ENCODE measurements at regions not wholly inside any gene's neighbourhood (a gene's known extent, or its start where the extent isn't known, plus 50 kb on each side); places are given as distances from the start of the nearest gene placed in this dataset.

GRCh38 chr6:148285205-148285604 is 57.4 kb upstream of the SASH1 start:
- H3K9me3 Mint-ChIP-seq = no peaks in the 10 kb centered on the region
- no peak overlapping the region for H3K4me3 Mint-ChIP-seq

GRCh38 chr6:148286563-148286962 is 56.1 kb upstream of the SASH1 start:
- no peak for TF ChIP-seq CTCF (IDR thresholded peaks at IDR 0.05; ENCODE audit: unreplicated experiment)
- Mint-ChIP-seq H3K4me3 (no peak overlapping the region), H3K36me3 (no peaks in the 10 kb centered on the region), H3K4me1 (no peaks in the 10 kb centered on the region), H3K9me3 (no peaks in the 10 kb centered on the region), H3K27ac (no peak overlapping the region), H3K27me3 (ENCODE audit: low read depth) (no peaks in the 10 kb centered on the region)
- DNase-seq (ENCODE audit: low spot score in 2 of 2, unreplicated experiment in 2 of 2) = no peak

More at GRCh38 chr6:148285205-148285604, 57.4 kb upstream of the SASH1 start:
- peaks cover 2% of the 10 kb centered on the region for H3K36me3 Mint-ChIP-seq
- H3K27ac Mint-ChIP-seq = no peak overlapping the region
- TF ChIP-seq CTCF (IDR thresholded peaks at IDR 0.05; ENCODE audit: unreplicated experiment) = no peak
- no peak for DNase-seq (ENCODE audit: low spot score in 2 of 2, unreplicated experiment in 2 of 2)
- H3K4me1 Mint-ChIP-seq = no peaks in the 10 kb centered on the region
- H3K27me3 Mint-ChIP-seq (ENCODE audit: low read depth) = no peaks in the 10 kb centered on the region

- no peak overlapping the region for H3K27ac Mint-ChIP-seq
- DNase-seq (ENCODE audit: low spot score in 2 of 2, unreplicated experiment in 2 of 2) = no peak
- no peak overlapping the region for H3K4me3 Mint-ChIP-seq
- no peak for TF ChIP-seq CTCF (IDR thresholded peaks at IDR 0.05; ENCODE audit: unreplicated experiment)
- H3K27me3 Mint-ChIP-seq (ENCODE audit: low read depth) = no peaks in the 10 kb centered on the region
- no peaks in the 10 kb centered on the region for H3K9me3 Mint-ChIP-seq
- no peaks in the 10 kb centered on the region for H3K4me1 Mint-ChIP-seq
- no peaks in the 10 kb centered on the region for H3K36me3 Mint-ChIP-seq
Observed at GRCh38 chr6:148287623-148288333, 54.9 kb upstream of the SASH1 start.

- Mint-ChIP-seq H3K4me3 (no peak overlapping the region), H3K36me3 (no peaks in the 10 kb centered on the region), H3K4me1 (no peaks in the 10 kb centered on the region), H3K27me3 (ENCODE audit: low read depth) (no peaks in the 10 kb centered on the region), H3K9me3 (no peaks in the 10 kb centered on the region), H3K27ac (no peak overlapping the region)
- no peak for DNase-seq (ENCODE audit: low spot score in 2 of 2, unreplicated experiment in 2 of 2)
- no peak for TF ChIP-seq CTCF (IDR thresholded peaks at IDR 0.05; ENCODE audit: unreplicated experiment)
Observed at GRCh38 chr6:148288541-148288940, 54.1 kb upstream of the SASH1 start.

- Mint-ChIP-seq H3K4me3 (no peak overlapping the region), H3K27ac (no peak overlapping the region), H3K27me3 (ENCODE audit: low read depth) (no peaks in the 10 kb centered on the region), H3K9me3 (no peaks in the 10 kb centered on the region), H3K36me3 (no peaks in the 10 kb centered on the region), H3K4me1 (no peaks in the 10 kb centered on the region)
- no peak for DNase-seq (ENCODE audit: low spot score in 2 of 2, unreplicated experiment in 2 of 2)
- no peak for TF ChIP-seq CTCF (IDR thresholded peaks at IDR 0.05; ENCODE audit: unreplicated experiment)
Observed at GRCh38 chr6:148289153-148289552, 53.5 kb upstream of the SASH1 start.

Measured in mesothelial cell of epicardium (in vitro differentiated cells).